Duodenal mucosa (tissue), 2 donors: ENCODE measurements at regions not wholly inside any gene's neighbourhood (a gene's known extent, or its start where the extent isn't known, plus 50 kb on each side); places are given as distances from the start of the nearest gene placed in this dataset.

ENCODE experiments used
- H3K27ac ChIP-seq: one replicate; pipeline ENCODE4 v1.7.0; 2013; ENCODE audit warnings: low read depth, low read length
- H3K27me3 ChIP-seq, 2 donors: one replicate each; pipeline ENCODE4 v1.7.0; 2013; ENCODE audit warnings: low read length in 2 of 2, control low read depth in 1 of 2; ENCODE audit not compliant: insufficient read depth in 2 of 2, control insufficient read depth in 1 of 2
- H3K36me3 ChIP-seq, 2 donors: one replicate each; pipeline ENCODE4 v1.7.0; 2013; ENCODE audit warnings: low read length in 2 of 2, control low read depth in 1 of 2; ENCODE audit not compliant: insufficient read depth in 2 of 2, control insufficient read depth in 1 of 2
- H3K4me1 ChIP-seq, 2 donors: one replicate each; pipeline ENCODE4 v1.7.0; 2013; ENCODE audit warnings: low read length in 2 of 2, control low read depth in 1 of 2; ENCODE audit not compliant: insufficient read depth in 2 of 2, control insufficient read depth in 1 of 2
- H3K4me3 ChIP-seq, 2 donors: one replicate each; pipeline ENCODE4 v1.7.0; 2013; ENCODE audit warnings: low read length in 2 of 2, low read depth in 1 of 2
- H3K9ac ChIP-seq, 2 donors: one replicate each; pipeline ENCODE4 v1.7.0; 2013; ENCODE audit warnings: low read length in 2 of 2, low read depth in 1 of 2
- H3K9me3 ChIP-seq, 2 donors: one replicate each; pipeline ENCODE4 v1.7.0; 2013; ENCODE audit warnings: low read length in 2 of 2, control low read depth in 1 of 2; ENCODE audit not compliant: control insufficient read depth in 1 of 2

GRCh38 chr1:218624052-218624451, 278.9 kb downstream of the TGFB2 start:
- no peaks in the 10 kb centered on the region for H3K4me1 ChIP-seq
- peaks cover 0 to 2% of the 10 kb centered on the region in 2 donors for H3K9me3 ChIP-seq
- H3K36me3 ChIP-seq: no peaks in the 10 kb centered on the region
- H3K9ac ChIP-seq: no peak overlapping the region
- no peak overlapping the region for H3K4me3 ChIP-seq
- H3K27me3 ChIP-seq: no peaks in the 10 kb centered on the region
- H3K27ac ChIP-seq: no peak overlapping the region

- H3K4me1 ChIP-seq: no peaks in the 10 kb centered on the region
- H3K4me3 ChIP-seq: no peak overlapping the region
- no peak overlapping the region for H3K27ac ChIP-seq
- H3K9me3 ChIP-seq: peaks cover 0 to 2% of the 10 kb centered on the region in 2 donors
- no peaks in the 10 kb centered on the region for H3K36me3 ChIP-seq
- H3K27me3 ChIP-seq: no peaks in the 10 kb centered on the region
- H3K9ac ChIP-seq: no peak overlapping the region
These were observed 280.3 kb downstream of the TGFB2 start for GRCh38 chr1:218625393-218625792.

- Histone ChIP-seq H3K4me1 (no peaks in the 10 kb centered on the region), H3K9me3 (no peaks in the 10 kb centered on the region), H3K9ac (no peak overlapping the region), H3K27ac (no peak overlapping the region), H3K4me3 (no peak overlapping the region), H3K27me3 (no peaks in the 10 kb centered on the region), H3K36me3 (no peaks in the 10 kb centered on the region)
These were observed 288.3 kb downstream of the TGFB2 start for GRCh38 chr1:218633238-218633988.

DNA sequence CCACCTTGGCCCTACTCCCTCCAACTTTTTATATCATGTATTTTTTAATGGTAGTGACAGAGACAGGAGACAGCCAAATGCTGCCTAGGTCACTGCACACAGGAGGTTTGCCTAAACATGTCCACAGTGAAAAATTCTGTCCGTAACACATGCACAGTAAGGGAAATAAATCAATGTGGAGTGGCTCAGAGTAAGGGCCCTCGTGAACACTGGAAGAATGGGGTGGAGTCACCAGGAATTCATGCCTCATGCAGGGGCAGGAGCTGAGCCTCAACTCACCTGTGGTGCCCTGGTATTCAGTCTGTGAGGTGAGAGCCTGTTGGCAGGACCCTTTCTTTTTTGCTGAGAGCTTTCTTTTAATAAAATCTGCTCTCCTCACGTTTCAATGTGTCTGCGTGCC, 289.1 kb downstream of the TGFB2 start:
- Histone ChIP-seq H3K27me3 (no peaks in the 10 kb centered on the region), H3K9me3 (no peaks in the 10 kb centered on the region), H3K27ac (no peak overlapping the region), H3K4me1 (no peaks in the 10 kb centered on the region), H3K4me3 (no peak overlapping the region), H3K9ac (no peak overlapping the region), H3K36me3 (no peaks in the 10 kb centered on the region)

DNA sequence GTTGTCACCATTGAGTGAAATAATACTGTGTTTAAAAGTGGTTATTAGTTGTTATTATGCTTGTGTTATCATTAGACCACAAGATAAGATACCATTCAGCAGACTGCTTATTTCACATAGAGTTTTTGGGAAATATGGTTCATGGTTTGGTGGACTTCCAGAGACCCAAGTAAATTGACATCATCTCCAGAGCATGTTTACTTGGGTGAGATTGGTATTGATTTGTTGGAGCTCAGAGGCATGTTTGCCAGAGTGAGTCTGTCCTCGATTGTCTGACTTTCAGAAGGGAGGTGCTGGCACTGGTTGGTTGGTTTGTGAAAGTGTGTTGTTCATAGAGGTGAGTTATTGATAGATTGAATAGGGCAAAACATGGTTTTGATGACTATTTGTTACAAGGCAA, 291.4 kb downstream of the TGFB2 start:
- Histone ChIP-seq H3K27me3 (no peaks in the 10 kb centered on the region), H3K4me3 (no peak overlapping the region), H3K27ac (no peak overlapping the region), H3K4me1 (no peaks in the 10 kb centered on the region), H3K9ac (no peak overlapping the region), H3K9me3 (no peaks in the 10 kb centered on the region), H3K36me3 (no peaks in the 10 kb centered on the region)

DNA sequence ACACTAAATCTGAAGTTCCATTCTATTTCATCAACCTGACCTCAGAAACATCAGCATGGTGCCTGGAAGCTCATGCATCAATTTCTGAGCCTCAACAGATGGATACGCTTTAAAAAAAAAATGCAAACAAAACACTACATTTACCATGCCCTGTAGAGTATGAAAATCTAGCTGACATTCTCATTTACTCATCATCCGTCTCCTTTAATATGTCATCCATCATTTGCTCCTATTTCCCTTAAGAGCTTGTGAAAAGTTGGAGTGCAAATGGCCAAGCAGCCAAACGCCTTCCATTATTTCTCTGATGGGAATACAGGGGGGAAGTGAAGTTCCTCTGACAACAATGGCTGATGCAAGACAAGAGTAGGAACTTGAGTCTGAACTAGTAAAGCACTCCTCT, 295.0 kb downstream of the TGFB2 start:
- Histone ChIP-seq H3K4me1 (no peaks in the 10 kb centered on the region), H3K9me3 (no peaks in the 10 kb centered on the region)

GRCh38 chr1:218642033-218642948, 297.2 kb downstream of the TGFB2 start:
- no peaks in the 10 kb centered on the region for H3K36me3 ChIP-seq
- no peaks in the 10 kb centered on the region for H3K4me1 ChIP-seq
- H3K9ac ChIP-seq: no peak overlapping the region
- no peak overlapping the region for H3K4me3 ChIP-seq
- H3K27ac ChIP-seq: no peak overlapping the region
- H3K9me3 ChIP-seq: no peaks in the 10 kb centered on the region
- no peaks in the 10 kb centered on the region for H3K27me3 ChIP-seq

More for the DNA sequence above, 295.0 kb downstream of the TGFB2 start:
- H3K9ac ChIP-seq: no peak overlapping the region
- H3K4me3 ChIP-seq: no peak overlapping the region
- H3K27ac ChIP-seq: no peak overlapping the region
- H3K27me3 ChIP-seq: no peaks in the 10 kb centered on the region
- H3K36me3 ChIP-seq: no peaks in the 10 kb centered on the region

GRCh38 chr1:218643281-218643680, 298.1 kb downstream of the TGFB2 start:
- no peak overlapping the region for H3K27ac ChIP-seq
- H3K36me3 ChIP-seq: no peaks in the 10 kb centered on the region
- no peak overlapping the region for H3K9ac ChIP-seq
- no peak overlapping the region for H3K4me3 ChIP-seq
- H3K27me3 ChIP-seq: no peaks in the 10 kb centered on the region
- no peaks in the 10 kb centered on the region for H3K9me3 ChIP-seq
- H3K4me1 ChIP-seq: no peaks in the 10 kb centered on the region

DNA sequence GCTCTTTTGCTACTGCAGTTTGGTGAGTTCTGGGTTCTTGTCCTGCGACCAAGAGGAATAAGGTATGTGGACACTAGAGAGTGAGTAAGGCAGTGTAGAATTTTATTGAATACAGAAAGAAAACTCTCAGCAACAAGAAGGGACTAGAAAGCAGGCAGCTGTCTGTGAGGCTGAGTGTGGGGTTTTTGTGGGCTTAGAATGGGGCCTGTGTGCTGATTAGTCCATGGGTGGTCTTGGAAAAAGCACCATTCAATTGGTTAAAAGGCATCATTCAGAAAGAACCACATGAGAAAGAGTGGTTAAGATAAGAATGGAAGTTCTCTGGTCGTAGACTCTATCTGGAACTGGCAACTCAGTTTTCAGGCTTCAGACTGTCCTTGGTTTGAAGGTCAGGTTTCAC, 298.8 kb downstream of the TGFB2 start:
- H3K9me3 ChIP-seq: no peaks in the 10 kb centered on the region
- no peak overlapping the region for H3K4me3 ChIP-seq
- no peaks in the 10 kb centered on the region for H3K27me3 ChIP-seq
- H3K4me1 ChIP-seq: no peaks in the 10 kb centered on the region
- H3K9ac ChIP-seq: no peak overlapping the region
- H3K27ac ChIP-seq: no peak overlapping the region
- no peaks in the 10 kb centered on the region for H3K36me3 ChIP-seq

DNA sequence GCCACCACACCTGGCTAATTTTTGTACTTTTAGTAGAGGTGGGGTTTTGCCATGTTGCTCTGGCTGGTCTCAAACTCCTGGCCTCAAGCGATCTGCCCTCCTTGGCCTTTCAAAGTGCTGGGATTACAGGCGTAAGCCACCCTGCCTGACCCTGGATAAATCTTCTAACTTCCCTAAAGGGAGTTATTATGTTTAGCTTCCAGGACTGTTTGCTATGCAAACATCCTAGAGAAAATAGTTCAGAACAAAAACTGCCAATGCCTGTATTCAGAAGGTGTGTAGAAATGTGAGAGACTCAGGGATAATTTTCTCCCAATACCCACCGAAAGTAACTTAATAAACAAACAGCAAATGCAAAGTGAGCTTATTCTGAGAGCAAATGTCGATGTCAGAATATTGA, 301.2 kb downstream of the TGFB2 start:
- no peak overlapping the region for H3K4me3 ChIP-seq
- no peaks in the 10 kb centered on the region for H3K9me3 ChIP-seq
- H3K27me3 ChIP-seq: no peaks in the 10 kb centered on the region
- no peak overlapping the region for H3K27ac ChIP-seq
- no peaks in the 10 kb centered on the region for H3K36me3 ChIP-seq
- H3K4me1 ChIP-seq: no peaks in the 10 kb centered on the region
- no peak overlapping the region for H3K9ac ChIP-seq
